ENCODE measurements at regions not wholly inside any gene's neighbourhood (a gene's known extent, or its start where the extent isn't known, plus 50 kb on each side); places are given as distances from the start of the nearest gene placed in this dataset.

DNA sequence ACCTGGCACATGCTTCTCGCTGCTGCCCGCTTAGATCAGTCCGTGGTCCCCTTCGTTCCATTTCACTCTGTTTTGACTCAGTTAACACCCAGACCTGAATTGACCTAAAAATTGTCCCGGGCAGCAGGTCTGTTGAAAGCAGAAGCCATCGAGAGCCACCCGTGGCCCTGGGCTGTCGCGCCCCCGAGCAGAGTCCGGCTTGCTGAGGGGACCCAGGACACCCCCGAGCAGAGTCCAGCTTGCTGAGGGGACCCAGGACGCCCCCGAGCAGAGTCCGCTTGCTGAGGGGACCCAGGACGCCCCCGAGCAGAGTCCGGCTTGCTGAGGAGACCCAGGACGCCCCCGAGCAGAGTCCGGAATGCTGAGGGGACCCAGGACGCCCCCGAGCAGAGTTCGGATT is 50.2 kb upstream of the GALNT9 start:
- BruUV-seq (replicated peaks) = no TSS peak
- no peak overlapping the region for H3K4me3 ChIP-seq
- no peaks in the 10 kb centered on the region for H3K9me3 ChIP-seq (ENCODE audit: insufficient read depth, low read depth)
- ChIA-PET POLR2A (ENCODE audit: unreplicated experiment) (no interaction called here), CTCF (no interaction called here)
- no peaks in the 10 kb centered on the region for H4K20me1 ChIP-seq (ENCODE audit: insufficient read depth)
- intact Hi-C loops (cut with micrococcal nuclease; ENCODE audit: unreplicated experiment) = no loop called here
- no peak for TF ChIP-seq EZH2 (IDR thresholded peaks at IDR 0.05; ENCODE audit: low read depth)
- TF ChIP-seq, protein P1, sequence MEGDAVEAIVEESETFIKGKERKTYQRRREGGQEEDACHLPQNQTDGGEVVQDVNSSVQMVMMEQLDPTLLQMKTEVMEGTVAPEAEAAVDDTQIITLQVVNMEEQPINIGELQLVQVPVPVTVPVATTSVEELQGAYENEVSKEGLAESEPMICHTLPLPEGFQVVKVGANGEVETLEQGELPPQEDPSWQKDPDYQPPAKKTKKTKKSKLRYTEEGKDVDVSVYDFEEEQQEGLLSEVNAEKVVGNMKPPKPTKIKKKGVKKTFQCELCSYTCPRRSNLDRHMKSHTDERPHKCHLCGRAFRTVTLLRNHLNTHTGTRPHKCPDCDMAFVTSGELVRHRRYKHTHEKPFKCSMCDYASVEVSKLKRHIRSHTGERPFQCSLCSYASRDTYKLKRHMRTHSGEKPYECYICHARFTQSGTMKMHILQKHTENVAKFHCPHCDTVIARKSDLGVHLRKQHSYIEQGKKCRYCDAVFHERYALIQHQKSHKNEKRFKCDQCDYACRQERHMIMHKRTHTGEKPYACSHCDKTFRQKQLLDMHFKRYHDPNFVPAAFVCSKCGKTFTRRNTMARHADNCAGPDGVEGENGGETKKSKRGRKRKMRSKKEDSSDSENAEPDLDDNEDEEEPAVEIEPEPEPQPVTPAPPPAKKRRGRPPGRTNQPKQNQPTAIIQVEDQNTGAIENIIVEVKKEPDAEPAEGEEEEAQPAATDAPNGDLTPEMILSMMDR (conservative IDR thresholded peaks at IDR 0.05) = no peak
- no peak overlapping the region for H3K4me2 ChIP-seq
- H3F3A ChIP-seq (ENCODE audit: insufficient read depth, low read depth) = no peaks in the 10 kb centered on the region
- no peak overlapping the region for H2AFZ ChIP-seq
- no peak for DNase-seq
- H3K27me3 ChIP-seq (ENCODE audit: insufficient read depth, low read depth) = peaks cover 82% of the 10 kb centered on the region
- no peaks in the 10 kb centered on the region for H3K9me2 ChIP-seq (ENCODE audit: insufficient read depth)
- H3K36me3 ChIP-seq (ENCODE audit: low read depth) = no peaks in the 10 kb centered on the region
- no peaks in the 10 kb centered on the region for H3K4me1 ChIP-seq (replicated peaks; ENCODE audit: insufficient read depth)
- H3K27ac ChIP-seq = no peak overlapping the region
- H3K79me2 ChIP-seq (ENCODE audit: low read depth) = no peaks in the 10 kb centered on the region
